Hepatocyte (in vitro differentiated cells): ENCODE measurements at regions not wholly inside any gene's neighbourhood (a gene's known extent, or its start where the extent isn't known, plus 50 kb on each side); places are given as distances from the start of the nearest gene placed in this dataset. TPM values are rescaled to one million over a fixed set of nuclear protein-coding genes. Genes with fewer than 3 reads are reported as not detected.

ENCODE experiments used
- DNase-seq: peaks from one replicate; pipeline ENCODE4 v3.0.0-alpha.2; 2016; ENCODE audit warnings: low spot score
- H2AFZ ChIP-seq: fragments of 200-600 bp; sonication (generic); 2 replicates; pipeline ENCODE4 v1.6.0; 2016; ENCODE audit warnings: antibody characterized with exemption, mild to moderate bottlenecking
- H3K27ac ChIP-seq: fragments of 200-600 bp; sonication (generic); 2 replicates; pipeline ENCODE4 v1.5.1; 2016; ENCODE audit warnings: mild to moderate bottlenecking
- H3K27me3 ChIP-seq: fragments of 200-600 bp; sonication (generic); 2 replicates; pipeline ENCODE4 v1.6.1; 2016
- H3K36me3 ChIP-seq: fragments of 200-600 bp; sonication (generic); replicated peaks from 2 replicates; pipeline ENCODE4 v1.5.1; 2016; ENCODE audit warnings: low read depth; ENCODE audit not compliant: insufficient read depth
- H3K4me1 ChIP-seq: fragments of 200-600 bp; sonication (generic); 2 replicates; pipeline ENCODE4 v1.5.1; 2016; ENCODE audit warnings: mild to moderate bottlenecking, moderate library complexity; ENCODE audit not compliant: insufficient read depth
- H3K4me2 ChIP-seq: fragments of 200-600 bp; sonication (generic); 2 replicates; pipeline ENCODE4 v1.6.0; 2016
- H3K4me3 ChIP-seq: fragments of 200-600 bp; sonication (generic); 2 replicates; pipeline ENCODE4 v1.5.1; 2016; ENCODE audit warnings: mild to moderate bottlenecking
- H3K79me2 ChIP-seq: fragments of 200-600 bp; sonication (generic); 2 replicates; pipeline ENCODE4 v1.6.0; 2017; ENCODE audit warnings: mild to moderate bottlenecking
- H3K9me2 ChIP-seq: fragments of 200-600 bp; sonication (generic); replicated peaks from 2 replicates; pipeline ENCODE4 v1.6.0; 2017; ENCODE audit warnings: mild to moderate bottlenecking; ENCODE audit not compliant: insufficient read depth
- H3K9me3 ChIP-seq: fragments of 200-600 bp; sonication (generic); 2 replicates; pipeline ENCODE4 v1.5.1; 2016; ENCODE audit warnings: low read depth, mild to moderate bottlenecking
- H4K20me1 ChIP-seq: fragments of 200-600 bp; sonication (generic); 2 replicates; pipeline ENCODE4 v1.6.0; 2016; ENCODE audit warnings: mild to moderate bottlenecking; ENCODE audit not compliant: insufficient read depth, poor library complexity, severe bottlenecking
- CTCF ChIP-seq: fragments of 200-600 bp; sonication (generic); IDR thresholded peaks from 2 replicates; pipeline ENCODE4 v1.5.1; 2016; ENCODE audit warnings: antibody characterized with exemption, mild to moderate bottlenecking; ENCODE audit not compliant: poor library complexity
- EZH2 ChIP-seq: fragments of 200-600 bp; sonication (generic); IDR thresholded peaks from 2 replicates; pipeline ENCODE4 v1.6.1; 2016; ENCODE audit warnings: antibody characterized with exemption, mild to moderate bottlenecking, borderline replicate concordance
- EZH2phosphoT487 ChIP-seq: fragments of 200-600 bp; sonication (generic); IDR thresholded peaks from one replicate; pipeline ENCODE4 v1.6.1; 2018; ENCODE audit warnings: antibody characterized with exemption, mild to moderate bottlenecking, low read depth, moderate library complexity; ENCODE audit not compliant: unreplicated experiment, severe bottlenecking
- WGBS: methylation state at CpG from one replicate; pipeline ENCODE4 v1.1.6; 2016; ENCODE audit warnings: low lambda C conversion rate; ENCODE audit errors: missing lambda C conversion rate; 5-methylcytosine and 5-hydroxymethylcytosine counted together
- microRNA-seq: library from miRNA; unstranded; fragments of <30 nt; microRNA quantifications from one replicate; pipeline ENCODE4, GENCODE V29; 2017
- small RNA-seq: library from RNA; depleted of rRNA; stranded (forward); fragments of <200 nt; gene quantifications from one replicate; pipeline ENCODE3, GENCODE V24; 2014

DNA sequence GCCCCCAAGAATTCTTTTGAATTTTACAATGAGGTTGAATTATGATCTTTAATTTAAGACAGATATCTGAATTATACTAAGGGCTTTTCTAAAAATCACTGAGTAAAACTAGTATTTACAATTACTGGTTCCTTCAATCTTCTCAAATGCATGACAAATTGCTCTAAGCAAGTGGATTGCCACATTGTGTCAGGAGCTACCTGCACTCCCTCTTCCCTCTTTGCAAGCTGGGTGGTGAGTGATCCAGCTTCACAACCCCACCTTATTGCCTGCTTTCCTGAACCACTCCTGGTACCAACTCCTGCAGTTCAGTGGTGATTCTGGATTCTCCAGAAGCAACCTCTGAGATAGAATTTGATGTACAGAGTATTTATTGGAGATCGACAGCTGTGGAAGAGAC is 49.9 kb upstream of the SERP2 start:
- H3K4me1 ChIP-seq: no peaks in the 10 kb centered on the region
- no peaks in the 10 kb centered on the region for H3K27me3 ChIP-seq
- no peak overlapping the region for H3K4me3 ChIP-seq
- H2AFZ ChIP-seq: no peak overlapping the region
- H3K79me2 ChIP-seq: no peaks in the 10 kb centered on the region
- no peak overlapping the region for H3K27ac ChIP-seq
- H3K36me3 ChIP-seq: no peaks in the 10 kb centered on the region
- no peaks in the 10 kb centered on the region for H4K20me1 ChIP-seq
- no peak overlapping the region for H3K4me2 ChIP-seq
- WGBS: 92% methylated on average over 1 of the region's 1 CpG
- no peak for DNase-seq
- no peaks in the 10 kb centered on the region for H3K9me2 ChIP-seq
- H3K9me3 ChIP-seq: no peaks in the 10 kb centered on the region
- TF ChIP-seq CTCF: no peak
- no peak for TF ChIP-seq EZH2phosphoT487
- TF ChIP-seq EZH2: no peak

Small RNA genes in the stretch of these regions (microRNA-seq; reads per million reads assigned to microRNA genes)
- not detected for gene MIR8079

Small RNA genes in the stretch of these regions (small RNA-seq; reads per million reads assigned to genes)
- gene MIR8079: not detected
